ENCODE measurements at regions not wholly inside any gene's neighbourhood (a gene's known extent, or its start where the extent isn't known, plus 50 kb on each side); places are given as distances from the start of the nearest gene placed in this dataset.
"Not testable (repeated sequence)": the region's sequence is repeated elsewhere in the genome, so short reads cannot be mapped to it uniquely, and the experiment has no call there.

- 44 to 65% methylated on average over 2 of the region's 2 CpGs for WGBS, 2 donors
- no peak overlapping the region for H3K27ac ChIP-seq
- no peak for TF ChIP-seq POLR2A (IDR thresholded peaks at IDR 0.05)
- TF ChIP-seq CTCF (IDR thresholded peaks at IDR 0.05), result no peak
- no peaks in the 10 kb centered on the region for H3K36me3 ChIP-seq
- H3K9me3 ChIP-seq, result no peaks in the 10 kb centered on the region
- H3K27me3 ChIP-seq, result no peaks in the 10 kb centered on the region
- no peak for DNase-seq
- H3K4me1 ChIP-seq, result no peaks in the 10 kb centered on the region
- intact Hi-C loops (cut with DNase I), result no loop called here
- H3K4me3 ChIP-seq (replicated peaks in 1 of 3), result no peak overlapping the region
Observed at GRCh38 chr16:17921357-17921978, 415.1 kb downstream of the NPIPA8 start.

- intact Hi-C loops (cut with DNase I), result no loop called here
- no peak for DNase-seq
- H3K27me3 ChIP-seq, result no peaks in the 10 kb centered on the region
- H3K9me3 ChIP-seq, result no peaks in the 10 kb centered on the region
- 82 to 84% methylated on average over 3 of the region's 3 CpGs for WGBS, 2 donors
- no peaks in the 10 kb centered on the region for H3K36me3 ChIP-seq
- H3K4me1 ChIP-seq, result no peaks in the 10 kb centered on the region
- H3K27ac ChIP-seq, result no peak overlapping the region
- no peak overlapping the region for H3K4me3 ChIP-seq (replicated peaks in 1 of 3)
- no peak for TF ChIP-seq POLR2A (IDR thresholded peaks at IDR 0.05)
- TF ChIP-seq CTCF (IDR thresholded peaks at IDR 0.05), result no peak
Observed at GRCh38 chr16:17917316-17918019, 419.1 kb downstream of the NPIPA8 start.

- H3K27me3 ChIP-seq, result no peaks in the 10 kb centered on the region
- no peaks in the 10 kb centered on the region for H3K9me3 ChIP-seq
- DNase-seq, result no peak
- H3K4me1 ChIP-seq, result no peaks in the 10 kb centered on the region
- H3K27ac ChIP-seq, result no peak overlapping the region
- H3K4me3 ChIP-seq (replicated peaks in 1 of 3), result no peak overlapping the region
- WGBS, 2 donors, result 83 to 88% methylated on average over 5 of the region's 5 CpGs
- intact Hi-C loops (cut with DNase I), result no loop called here
- no peak for TF ChIP-seq CTCF (IDR thresholded peaks at IDR 0.05)
- no peak for TF ChIP-seq POLR2A (IDR thresholded peaks at IDR 0.05)
- no peaks in the 10 kb centered on the region for H3K36me3 ChIP-seq
Observed at GRCh38 chr16:17915791-17916190, 420.7 kb downstream of the NPIPA8 start.

- no peaks in the 10 kb centered on the region for H3K36me3 ChIP-seq
- no peaks in the 10 kb centered on the region for H3K4me1 ChIP-seq
- no peaks in the 10 kb centered on the region for H3K9me3 ChIP-seq
- WGBS, 2 donors, result 71 to 74% methylated on average over 1 of the region's 1 CpG
- H3K4me3 ChIP-seq (replicated peaks in 1 of 3), result no peak overlapping the region
- no peak for DNase-seq
- no peak overlapping the region for H3K27ac ChIP-seq
- H3K27me3 ChIP-seq, result no peaks in the 10 kb centered on the region
- intact Hi-C loops (cut with DNase I), result no loop called here
- TF ChIP-seq POLR2A (IDR thresholded peaks at IDR 0.05), result no peak
- TF ChIP-seq CTCF (IDR thresholded peaks at IDR 0.05), result no peak
Observed at GRCh38 chr16:17914168-17914567, 422.4 kb downstream of the NPIPA8 start.

- intact Hi-C loops (cut with DNase I); DNase-seq; H3K9me3 ChIP-seq; H3K4me3 ChIP-seq (replicated peaks in 1 of 3); H3K27ac ChIP-seq; H3K27me3 ChIP-seq; H3K4me1 ChIP-seq; H3K36me3 ChIP-seq: not testable (repeated sequence)
- 33 to 50% methylated on average over 1 of the region's 1 CpG for WGBS, 2 donors
Observed at GRCh38 chr16:17911578-17911977, 425.0 kb downstream of the NPIPA8 start.

- WGBS, 2 donors, result 94 to 97% methylated on average over 5 to 9 of the region's 10 CpGs
- H3K27ac ChIP-seq; H3K36me3 ChIP-seq; DNase-seq; intact Hi-C loops (cut with DNase I); H3K27me3 ChIP-seq; H3K4me3 ChIP-seq (replicated peaks in 1 of 3); H3K9me3 ChIP-seq; H3K4me1 ChIP-seq: not testable (repeated sequence)
Observed at GRCh38 chr16:17906626-17907025, 429.9 kb downstream of the NPIPA8 start.
